Right lobe of liver (tissue), 6 donors: ENCODE measurements at regions not wholly inside any gene's neighbourhood (a gene's known extent, or its start where the extent isn't known, plus 50 kb on each side); places are given as distances from the start of the nearest gene placed in this dataset.
"Not testable (repeated sequence)": the region's sequence is repeated elsewhere in the genome, so short reads cannot be mapped to it uniquely, and the experiment has no call there.

Source experiments
- ATAC-seq, 4 donors: fragments of 200-7000 bp; cut with Tn5 transposase; one replicate each; pipeline ENCODE4 v1.9.1; 2020; ENCODE audit warnings: mild to moderate bottlenecking in 4 of 4, moderate library complexity in 4 of 4
- DNase-seq, 3 donors: peaks; one replicate each; pipeline ENCODE4 v3.0.0-alpha.2; 2020
- H3K27ac ChIP-seq, 3 donors: fragments of 200-600 bp; one replicate each; pipeline ENCODE4 v1.8.0; 2022
- H3K27me3 ChIP-seq, 2 donors: fragments of 200-600 bp; one replicate each; pipeline ENCODE4 v1.8.0; 2022
- H3K36me3 ChIP-seq, 4 donors: fragments of 200-600 bp; sonication (generic) in 1 of 4; one replicate each; pipeline versions ENCODE4 v1.5.1 to v1.8.0; 2017 to 2022; ENCODE audit warnings: control low read depth in 1 of 4
- H3K4me1 ChIP-seq, 4 donors: fragments of 200-600 bp; sonication (generic) in 1 of 4; one replicate each; pipeline versions ENCODE4 v1.5.1 to v1.8.0; 2017 to 2022; ENCODE audit warnings: control low read depth in 1 of 4
- H3K4me3 ChIP-seq, 3 donors: fragments of 200-600 bp; one replicate each; pipeline ENCODE4 v1.8.0; 2022
- H3K9me3 ChIP-seq, 4 donors: fragments of 200-600 bp; sonication (generic) in 1 of 4; one replicate each; pipeline versions ENCODE4 v1.5.1 to v1.8.0; 2017 to 2022; ENCODE audit warnings: control low read depth in 1 of 4
- CTCF ChIP-seq, 4 donors: fragments of 200-600 bp in 3 of 4; fragments of 450-650 bp in 1 of 4; IDR thresholded peaks; one replicate each; pipeline versions ENCODE4 v1.5.1 to v1.8.0; 2016 to 2022; ENCODE audit warnings: antibody characterized with exemption in 4 of 4, mild to moderate bottlenecking in 2 of 4
- WGBS: methylation state at CpG from one replicate; pipeline ENCODE4 v1.1.6; 2018; ENCODE audit warnings: low coverage, low lambda C conversion rate; ENCODE audit not compliant: insufficient coverage; ENCODE audit errors: missing lambda C conversion rate; 5-methylcytosine and 5-hydroxymethylcytosine counted together
- intact Hi-C, 2 donors: fragments of 100-400 bp; cut with DNase I; formaldehyde crosslinking; loops; one replicate each; pipeline versions ENCODE4 v1.11.2 to v1.14.1; 2022
- small RNA-seq, 2 experiments: library from RNA; depleted of rRNA; stranded (forward); fragments of <200 nt; gene quantifications; one replicate each; pipeline ENCODE3, GENCODE V24; 2016
- donor health status: DM: no; HTN: yes; CAD: no.
- donor health status: DM: no; HTN: no; CAD: no.
- donor health status: DM: no; HTN: no; CAD: no.
- donor health status: DM: no; HTN: yes; CAD: no.
- donor health status: DM: no; HTN: yes; CAD: no.

- H3K9me3 ChIP-seq, H3K36me3 ChIP-seq, intact Hi-C loops, H3K27me3 ChIP-seq, H3K27ac ChIP-seq, H3K4me3 ChIP-seq, H3K4me1 ChIP-seq: not testable (repeated sequence)
- peak; percentile 49 to 66 (median 57) for DNase-seq
- ATAC-seq, result peak; percentile 40 to 89 (median 64)
- 29% methylated on average over 2 of the region's 5 CpGs for WGBS
These were observed 250.2 kb downstream of the RTP5 start for GRCh38 chr2:242119682-242120081.

- H3K27me3 ChIP-seq, H3K4me1 ChIP-seq, H3K4me3 ChIP-seq, H3K36me3 ChIP-seq, ATAC-seq, intact Hi-C loops, H3K9me3 ChIP-seq, H3K27ac ChIP-seq, DNase-seq: not testable (repeated sequence)
- WGBS, result 73% methylated on average over 3 of the region's 3 CpGs
These were observed 261.2 kb downstream of the RTP5 start for GRCh38 chr2:242130682-242131081.

GRCh38 chr2:242159921-242160320 lies 290.4 kb downstream of the RTP5 start:
- ATAC-seq, H3K27ac ChIP-seq, H3K27me3 ChIP-seq, DNase-seq, H3K9me3 ChIP-seq, H3K36me3 ChIP-seq, intact Hi-C loops, H3K4me3 ChIP-seq, H3K4me1 ChIP-seq: not testable (repeated sequence)
- WGBS, result 7% methylated on average over 2 of the region's 2 CpGs
- peak in 1 of 4 donors; percentile 65 for TF ChIP-seq CTCF (IDR thresholded peaks at IDR 0.05)

GRCh38 chr2:242165115-242165514 lies 295.6 kb downstream of the RTP5 start:
- H3K36me3 ChIP-seq, H3K27me3 ChIP-seq, H3K27ac ChIP-seq, DNase-seq, intact Hi-C loops, H3K9me3 ChIP-seq, ATAC-seq, H3K4me3 ChIP-seq, H3K4me1 ChIP-seq: not testable (repeated sequence)

GRCh38 chr2:242171290-242171689 lies 301.8 kb downstream of the RTP5 start:
- H3K27ac ChIP-seq, H3K4me1 ChIP-seq, DNase-seq, H3K9me3 ChIP-seq, H3K4me3 ChIP-seq, H3K27me3 ChIP-seq, intact Hi-C loops, H3K36me3 ChIP-seq, ATAC-seq: not testable (repeated sequence)
- 87% methylated on average over 4 of the region's 4 CpGs for WGBS

Small RNA genes lying in the stretch of these regions (small RNA-seq; reads per million reads assigned to genes)
- gene CICP10 (0 reads per million in 2 experiments), gene SEPT14P2 (0 reads per million in 2 experiments)
